ENCODE measurements at regions not wholly inside any gene's neighbourhood (a gene's known extent, or its start where the extent isn't known, plus 50 kb on each side); places are given as distances from the start of the nearest gene placed in this dataset.

DNA sequence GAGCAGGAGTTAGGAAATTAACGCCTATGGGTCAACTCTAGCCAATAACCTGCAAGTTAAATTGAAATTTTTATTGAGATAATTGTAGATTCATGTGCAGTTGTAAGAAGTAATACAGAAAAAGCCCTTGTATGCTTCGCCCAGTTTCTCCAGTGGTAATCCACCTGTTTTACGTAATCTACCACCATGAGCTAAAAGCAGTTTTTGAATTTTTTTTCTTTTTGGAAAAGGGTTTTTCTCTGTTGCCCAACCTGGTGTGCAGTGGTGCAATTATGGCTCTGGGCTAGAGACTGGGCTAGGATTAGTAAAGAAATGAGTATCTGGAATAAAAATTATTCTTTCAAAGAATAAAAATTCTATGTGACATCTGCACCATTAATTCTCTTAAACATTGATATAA is 116.2 kb downstream of the ZFP64 start:
- no peaks in the 10 kb centered on the region for H3K4me1 ChIP-seq
- H3K36me3 ChIP-seq (ENCODE audit: low read depth, missing control alignments) = no peaks in the 10 kb centered on the region
- no peak for DNase-seq
- H3K27me3 ChIP-seq = no peaks in the 10 kb centered on the region
- WGBS, 2 donors = 65 to 99% methylated on average over 3 of the region's 3 CpGs
- no peak for TF ChIP-seq POLR2A (IDR thresholded peaks at IDR 0.05)
- TF ChIP-seq, protein P1, sequence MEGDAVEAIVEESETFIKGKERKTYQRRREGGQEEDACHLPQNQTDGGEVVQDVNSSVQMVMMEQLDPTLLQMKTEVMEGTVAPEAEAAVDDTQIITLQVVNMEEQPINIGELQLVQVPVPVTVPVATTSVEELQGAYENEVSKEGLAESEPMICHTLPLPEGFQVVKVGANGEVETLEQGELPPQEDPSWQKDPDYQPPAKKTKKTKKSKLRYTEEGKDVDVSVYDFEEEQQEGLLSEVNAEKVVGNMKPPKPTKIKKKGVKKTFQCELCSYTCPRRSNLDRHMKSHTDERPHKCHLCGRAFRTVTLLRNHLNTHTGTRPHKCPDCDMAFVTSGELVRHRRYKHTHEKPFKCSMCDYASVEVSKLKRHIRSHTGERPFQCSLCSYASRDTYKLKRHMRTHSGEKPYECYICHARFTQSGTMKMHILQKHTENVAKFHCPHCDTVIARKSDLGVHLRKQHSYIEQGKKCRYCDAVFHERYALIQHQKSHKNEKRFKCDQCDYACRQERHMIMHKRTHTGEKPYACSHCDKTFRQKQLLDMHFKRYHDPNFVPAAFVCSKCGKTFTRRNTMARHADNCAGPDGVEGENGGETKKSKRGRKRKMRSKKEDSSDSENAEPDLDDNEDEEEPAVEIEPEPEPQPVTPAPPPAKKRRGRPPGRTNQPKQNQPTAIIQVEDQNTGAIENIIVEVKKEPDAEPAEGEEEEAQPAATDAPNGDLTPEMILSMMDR (IDR thresholded peaks at IDR 0.05) = no peak
- intact Hi-C loops (cut with DNase I; ENCODE audit: low total_unique reads) = no loop called here
- H3K4me3 ChIP-seq = no peak overlapping the region
- no peaks in the 10 kb centered on the region for H3K9me3 ChIP-seq
- no peak overlapping the region for H3K27ac ChIP-seq

DNA sequence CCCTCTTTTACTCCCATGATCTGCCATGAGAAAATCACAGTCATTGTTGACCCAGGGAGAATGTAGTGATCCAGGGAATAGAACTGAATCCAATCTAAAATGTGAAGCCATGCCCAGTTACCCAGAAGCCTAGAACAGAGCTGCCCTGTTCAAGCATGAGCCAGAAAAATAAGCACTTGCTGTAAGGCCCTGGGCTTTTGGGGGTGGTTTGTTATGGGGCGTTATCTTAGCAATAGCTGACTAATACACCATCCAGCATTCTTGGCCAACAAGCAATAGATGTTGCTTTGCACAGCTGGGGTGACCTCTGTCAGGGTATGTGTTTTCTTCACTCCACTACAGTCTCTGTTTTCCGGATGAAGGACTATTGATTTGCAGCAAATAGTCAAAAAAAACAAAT is 120.4 kb downstream of the ZFP64 start:
- TF ChIP-seq POLR2A (IDR thresholded peaks at IDR 0.05) = no peak
- TF ChIP-seq, protein P1 (IDR thresholded peaks at IDR 0.05) = no peak
- no peak overlapping the region for H3K27ac ChIP-seq
- intact Hi-C loops (cut with DNase I; ENCODE audit: low total_unique reads) = no loop called here
- H3K4me3 ChIP-seq = no peak overlapping the region
- WGBS, 2 donors = 91 to 97% methylated on average over 2 of the region's 2 CpGs
- no peaks in the 10 kb centered on the region for H3K36me3 ChIP-seq (ENCODE audit: low read depth, missing control alignments)
- no peaks in the 10 kb centered on the region for H3K9me3 ChIP-seq
- H3K4me1 ChIP-seq = no peaks in the 10 kb centered on the region
- no peak for DNase-seq
- no peaks in the 10 kb centered on the region for H3K27me3 ChIP-seq

- Histone ChIP-seq H3K27me3 (no peaks in the 10 kb centered on the region), H3K36me3 (ENCODE audit: low read depth, missing control alignments) (no peaks in the 10 kb centered on the region), H3K9me3 (no peaks in the 10 kb centered on the region), H3K4me1 (no peaks in the 10 kb centered on the region), H3K4me3 (no peak overlapping the region), H3K27ac (no peak overlapping the region)
- 67 to 71% methylated on average over 1 of the region's 1 CpG for WGBS, 2 donors
- intact Hi-C loops (cut with DNase I; ENCODE audit: low total_unique reads) = no loop called here
- TF ChIP-seq, protein P1 (IDR thresholded peaks at IDR 0.05) = no peak
- TF ChIP-seq POLR2A (IDR thresholded peaks at IDR 0.05) = no peak
- DNase-seq = peak; percentile 68
Observed at GRCh38 chr20:52064931-52065330, 126.6 kb downstream of the ZFP64 start.

GRCh38 chr20:52062452-52063209 is 128.9 kb downstream of the ZFP64 start:
- Histone ChIP-seq H3K27me3 (no peaks in the 10 kb centered on the region), H3K36me3 (ENCODE audit: low read depth, missing control alignments) (no peaks in the 10 kb centered on the region), H3K4me3 (no peak overlapping the region), H3K4me1 (no peaks in the 10 kb centered on the region), H3K27ac (peak overlapping the region in 1 of 2 donors; percentile 37), H3K9me3 (no peaks in the 10 kb centered on the region)
- no peak for TF ChIP-seq POLR2A (IDR thresholded peaks at IDR 0.05)
- TF ChIP-seq, protein P1 (IDR thresholded peaks at IDR 0.05) = no peak
- WGBS, 2 donors = 83 to 90% methylated on average over 5 of the region's 5 CpGs
- intact Hi-C loops (cut with DNase I; ENCODE audit: low total_unique reads) = no loop called here
- DNase-seq = no peak

Data from testis (tissue), 2 donors.